ENCODE measurements at regions not wholly inside any gene's neighbourhood (a gene's known extent, or its start where the extent isn't known, plus 50 kb on each side); places are given as distances from the start of the nearest gene placed in this dataset.

- no peak for TF ChIP-seq NFIC (IDR thresholded peaks at IDR 0.05)
- TF ChIP-seq EP300 (IDR thresholded peaks at IDR 0.05; ENCODE audit: borderline replicate concordance) = no peak
- no peak for TF ChIP-seq RAD21 (IDR thresholded peaks at IDR 0.05; ENCODE audit: low read depth)
- no peak for TF ChIP-seq TAF1 (IDR thresholded peaks at IDR 0.05; ENCODE audit: low read depth)
Observed at GRCh38 chr6:163738725-163739407, 324.3 kb downstream of the QKI start.
